ENCODE measurements at regions not wholly inside any gene's neighbourhood (a gene's known extent, or its start where the extent isn't known, plus 50 kb on each side); places are given as distances from the start of the nearest gene placed in this dataset.
A peak's percentile ranks its signal among the peaks of the same experiment; 100 is the strongest.

DNA sequence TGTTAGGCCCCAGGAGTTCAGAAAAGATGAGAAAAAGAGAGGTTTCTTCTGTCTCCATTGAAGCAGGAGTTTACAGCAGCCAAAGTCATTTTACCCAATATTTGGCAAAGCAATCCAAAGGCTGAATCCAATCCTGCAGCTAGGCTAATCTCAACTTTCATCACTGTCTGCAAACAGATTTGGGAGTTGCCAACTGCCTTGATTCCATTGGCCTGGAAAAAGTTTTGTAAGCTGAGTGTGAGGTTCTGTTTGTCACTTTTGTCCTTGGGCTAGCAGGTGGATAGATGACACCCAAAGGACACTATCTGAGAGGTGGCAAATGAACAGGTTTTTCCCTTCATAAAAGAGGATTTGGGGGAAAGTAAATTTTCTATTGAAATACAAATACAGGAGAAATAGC, 56.6 kb upstream of the SETBP1 start:
- H3K9me3 ChIP-seq (ENCODE audit: control insufficient read depth, low read length): peaks cover 2% of the 10 kb centered on the region
- no peak overlapping the region for H2BK12ac ChIP-seq (ENCODE audit: low read length in 2 of 2)
- peaks cover 2% of the 10 kb centered on the region for H3K4me1 ChIP-seq (ENCODE audit: control insufficient read depth, insufficient read depth, low read depth, low read length)
- H3K36me3 ChIP-seq (ENCODE audit: control insufficient read depth in 1 of 2, insufficient read depth in 2 of 2, low read depth in 1 of 2, low read length in 2 of 2): no peaks in the 10 kb centered on the region
- no peak overlapping the region for H4K8ac ChIP-seq (ENCODE audit: low read length)
- no peak overlapping the region for H2BK120ac ChIP-seq (ENCODE audit: low read depth, low read length)
- no peak overlapping the region for H3K18ac ChIP-seq (ENCODE audit: low read depth in 1 of 2, low read length in 2 of 2)
- no peak overlapping the region for H2BK5ac ChIP-seq (ENCODE audit: low read depth, low read length, poor library complexity, severe bottlenecking)
- no peak overlapping the region for H3K4ac ChIP-seq (ENCODE audit: low read depth in 1 of 2, low read length in 2 of 2)
- no peak overlapping the region for H3K14ac ChIP-seq (ENCODE audit: low read length in 2 of 2)
- H3K23ac ChIP-seq (ENCODE audit: low read length in 2 of 2): peak overlapping the region in 1 of 2 experiments; percentile 31
- no peak for DNase-seq
- no peak overlapping the region for H2AFZ ChIP-seq (ENCODE audit: low read depth, low read length)
- no peak overlapping the region for H2AK5ac ChIP-seq (ENCODE audit: low read length, severe bottlenecking)
- no peak overlapping the region for H2BK15ac ChIP-seq (ENCODE audit: low read depth, poor library complexity, severe bottlenecking)
- no peak overlapping the region for H3K27ac ChIP-seq (ENCODE audit: low read length, poor library complexity, severe bottlenecking)
- no peak overlapping the region for H3K9ac ChIP-seq (ENCODE audit: low read length)
- H3K79me1 ChIP-seq (replicated peaks; ENCODE audit: low read length, poor library complexity, severe bottlenecking): no peaks in the 10 kb centered on the region
- H4K91ac ChIP-seq (ENCODE audit: low read length): no peak overlapping the region
- no peaks in the 10 kb centered on the region for H3K27me3 ChIP-seq (ENCODE audit: control insufficient read depth in 1 of 2, insufficient read depth in 1 of 2, low read length in 2 of 2)
- no peak overlapping the region for H3K4me3 ChIP-seq (ENCODE audit: insufficient read depth in 1 of 2, low read depth in 1 of 2, low read length in 2 of 2)
- no peak overlapping the region for H3K4me2 ChIP-seq (ENCODE audit: low read length, poor library complexity, severe bottlenecking)

DNA sequence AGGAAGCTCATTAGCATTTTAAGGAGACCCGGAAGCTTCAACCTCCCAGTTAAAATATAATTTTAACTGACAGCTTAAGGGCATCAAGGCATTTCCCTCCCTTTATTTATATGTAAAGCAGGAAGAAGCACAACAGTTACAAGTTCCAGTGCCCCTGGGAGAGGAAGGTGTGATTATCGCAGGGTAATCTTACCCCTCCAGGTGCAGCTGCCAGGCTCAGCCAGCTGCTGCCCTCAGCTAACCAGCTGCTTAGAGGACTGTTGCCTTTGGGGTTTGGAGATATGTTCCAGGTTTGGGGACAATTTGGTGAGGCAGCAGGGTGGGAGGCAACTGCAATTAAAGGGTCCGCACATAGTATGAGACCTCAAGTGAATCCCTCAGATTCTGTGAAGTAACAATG, 55.3 kb upstream of the SETBP1 start:
- no peaks in the 10 kb centered on the region for H3K36me3 ChIP-seq (ENCODE audit: control insufficient read depth in 1 of 2, insufficient read depth in 2 of 2, low read depth in 1 of 2, low read length in 2 of 2)
- no peak overlapping the region for H2BK5ac ChIP-seq (ENCODE audit: low read depth, low read length, poor library complexity, severe bottlenecking)
- H3K79me1 ChIP-seq (replicated peaks; ENCODE audit: low read length, poor library complexity, severe bottlenecking): no peaks in the 10 kb centered on the region
- no peaks in the 10 kb centered on the region for H3K27me3 ChIP-seq (ENCODE audit: control insufficient read depth in 1 of 2, insufficient read depth in 1 of 2, low read length in 2 of 2)
- no peak overlapping the region for H2AFZ ChIP-seq (ENCODE audit: low read depth, low read length)
- no peak overlapping the region for H3K14ac ChIP-seq (ENCODE audit: low read length in 2 of 2)
- no peak overlapping the region for H2AK5ac ChIP-seq (ENCODE audit: low read length, severe bottlenecking)
- H2BK120ac ChIP-seq (ENCODE audit: low read depth, low read length): no peak overlapping the region
- DNase-seq: no peak
- H3K4me2 ChIP-seq (ENCODE audit: low read length, poor library complexity, severe bottlenecking): no peak overlapping the region
- no peak overlapping the region for H4K91ac ChIP-seq (ENCODE audit: low read length)
- no peaks in the 10 kb centered on the region for H3K9me3 ChIP-seq (ENCODE audit: control insufficient read depth, low read length)
- no peak overlapping the region for H3K4ac ChIP-seq (ENCODE audit: low read depth in 1 of 2, low read length in 2 of 2)
- H3K27ac ChIP-seq (ENCODE audit: low read length, poor library complexity, severe bottlenecking): no peak overlapping the region
- no peak overlapping the region for H3K18ac ChIP-seq (ENCODE audit: low read depth in 1 of 2, low read length in 2 of 2)
- 96% methylated on average over 3 of the region's 3 CpGs for WGBS
- no peak overlapping the region for H3K23ac ChIP-seq (ENCODE audit: low read length in 2 of 2)
- no peak overlapping the region for H4K8ac ChIP-seq (ENCODE audit: low read length)
- no peak overlapping the region for H3K4me3 ChIP-seq (ENCODE audit: insufficient read depth in 1 of 2, low read depth in 1 of 2, low read length in 2 of 2)
- peaks cover 2% of the 10 kb centered on the region for H3K4me1 ChIP-seq (ENCODE audit: control insufficient read depth, insufficient read depth, low read depth, low read length)
- H3K9ac ChIP-seq (ENCODE audit: low read length): no peak overlapping the region
- no peak overlapping the region for H2BK12ac ChIP-seq (ENCODE audit: low read length in 2 of 2)
- no peak overlapping the region for H2BK15ac ChIP-seq (ENCODE audit: low read depth, poor library complexity, severe bottlenecking)

DNA sequence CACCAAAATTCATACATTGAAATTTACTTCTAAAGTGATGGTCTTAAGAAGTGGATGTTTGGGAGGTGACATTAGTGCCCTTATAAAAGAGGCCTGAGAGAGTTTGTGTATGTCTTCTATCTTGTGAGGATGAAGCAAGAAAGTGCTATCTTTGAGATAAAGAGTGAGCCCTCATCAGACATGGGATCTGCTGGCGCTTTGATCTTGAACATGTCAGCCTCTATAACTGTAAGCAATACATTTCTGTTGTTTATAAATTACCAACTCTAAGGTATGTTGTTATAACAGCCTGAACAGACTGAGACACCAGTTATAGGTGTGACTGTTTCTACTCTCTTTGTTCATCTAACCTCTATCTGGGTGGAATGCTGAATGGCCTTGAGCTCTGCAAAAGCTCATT, 54.5 kb upstream of the SETBP1 start:
- no peaks in the 10 kb centered on the region for H3K79me1 ChIP-seq (replicated peaks; ENCODE audit: low read length, poor library complexity, severe bottlenecking)
- H3K14ac ChIP-seq (ENCODE audit: low read length in 2 of 2): no peak overlapping the region
- H2AFZ ChIP-seq (ENCODE audit: low read depth, low read length): no peak overlapping the region
- no peak overlapping the region for H2BK120ac ChIP-seq (ENCODE audit: low read depth, low read length)
- DNase-seq: no peak
- H4K91ac ChIP-seq (ENCODE audit: low read length): no peak overlapping the region
- H3K4ac ChIP-seq (ENCODE audit: low read depth in 1 of 2, low read length in 2 of 2): no peak overlapping the region
- H3K4me1 ChIP-seq (ENCODE audit: control insufficient read depth, insufficient read depth, low read depth, low read length): peaks cover 2% of the 10 kb centered on the region
- H3K18ac ChIP-seq (ENCODE audit: low read depth in 1 of 2, low read length in 2 of 2): no peak overlapping the region
- no CpG with 5 or more reads among the region's 1 CpG for WGBS
- no peak overlapping the region for H3K27ac ChIP-seq (ENCODE audit: low read length, poor library complexity, severe bottlenecking)
- no peak overlapping the region for H3K9ac ChIP-seq (ENCODE audit: low read length)
- no peak overlapping the region for H3K23ac ChIP-seq (ENCODE audit: low read length in 2 of 2)
- no peak overlapping the region for H4K8ac ChIP-seq (ENCODE audit: low read length)
- no peak overlapping the region for H3K4me3 ChIP-seq (ENCODE audit: insufficient read depth in 1 of 2, low read depth in 1 of 2, low read length in 2 of 2)
- no peak overlapping the region for H2AK5ac ChIP-seq (ENCODE audit: low read length, severe bottlenecking)
- no peaks in the 10 kb centered on the region for H3K27me3 ChIP-seq (ENCODE audit: control insufficient read depth in 1 of 2, insufficient read depth in 1 of 2, low read length in 2 of 2)
- H2BK5ac ChIP-seq (ENCODE audit: low read depth, low read length, poor library complexity, severe bottlenecking): no peak overlapping the region
- no peaks in the 10 kb centered on the region for H3K9me3 ChIP-seq (ENCODE audit: control insufficient read depth, low read length)
- H2BK12ac ChIP-seq (ENCODE audit: low read length in 2 of 2): no peak overlapping the region
- no peak overlapping the region for H2BK15ac ChIP-seq (ENCODE audit: low read depth, poor library complexity, severe bottlenecking)
- no peak overlapping the region for H3K4me2 ChIP-seq (ENCODE audit: low read length, poor library complexity, severe bottlenecking)
- no peaks in the 10 kb centered on the region for H3K36me3 ChIP-seq (ENCODE audit: control insufficient read depth in 1 of 2, insufficient read depth in 2 of 2, low read depth in 1 of 2, low read length in 2 of 2)

DNA sequence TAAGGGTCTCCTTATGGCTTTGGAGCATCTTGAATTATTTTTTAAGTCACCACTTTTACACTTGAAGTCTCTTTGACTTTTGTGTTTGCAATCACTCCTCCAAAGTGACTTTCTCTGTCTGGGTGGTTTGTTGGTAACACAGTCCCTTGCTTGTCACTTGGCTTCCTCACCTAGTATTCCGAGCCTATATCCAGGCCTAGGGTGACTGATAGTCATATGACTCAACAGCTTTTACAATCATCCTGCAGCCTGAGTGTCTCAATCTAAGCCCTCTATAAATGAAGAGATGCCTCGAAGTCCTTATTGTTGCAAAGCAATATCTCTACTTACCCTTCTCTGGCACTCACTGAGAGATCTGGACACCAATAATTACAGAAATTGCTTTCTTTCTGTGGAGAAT, 53.9 kb upstream of the SETBP1 start:
- DNase-seq: peak; percentile 35
- Histone ChIP-seq H3K27me3 (ENCODE audit: control insufficient read depth in 1 of 2, insufficient read depth in 1 of 2, low read length in 2 of 2) (no peaks in the 10 kb centered on the region), H2BK12ac (ENCODE audit: low read length in 2 of 2) (no peak overlapping the region), H2BK120ac (ENCODE audit: low read depth, low read length) (no peak overlapping the region), H3K4me1 (ENCODE audit: control insufficient read depth, insufficient read depth, low read depth, low read length) (peaks cover 2% of the 10 kb centered on the region), H2BK5ac (ENCODE audit: low read depth, low read length, poor library complexity, severe bottlenecking) (no peak overlapping the region), H3K36me3 (ENCODE audit: control insufficient read depth in 1 of 2, insufficient read depth in 2 of 2, low read depth in 1 of 2, low read length in 2 of 2) (no peaks in the 10 kb centered on the region), H3K4me2 (ENCODE audit: low read length, poor library complexity, severe bottlenecking) (no peak overlapping the region), H3K14ac (ENCODE audit: low read length in 2 of 2) (no peak overlapping the region), H3K79me1 (replicated peaks; ENCODE audit: low read length, poor library complexity, severe bottlenecking) (no peaks in the 10 kb centered on the region), H4K91ac (ENCODE audit: low read length) (no peak overlapping the region), H3K9ac (ENCODE audit: low read length) (peak overlapping the region; percentile 4), H2BK15ac (ENCODE audit: low read depth, poor library complexity, severe bottlenecking) (no peak overlapping the region), H2AK5ac (ENCODE audit: low read length, severe bottlenecking) (no peak overlapping the region), H3K18ac (ENCODE audit: low read depth in 1 of 2, low read length in 2 of 2) (no peak overlapping the region), H4K8ac (ENCODE audit: low read length) (no peak overlapping the region), H3K23ac (ENCODE audit: low read length in 2 of 2) (no peak overlapping the region), H3K4me3 (ENCODE audit: insufficient read depth in 1 of 2, low read depth in 1 of 2, low read length in 2 of 2) (no peak overlapping the region), H2AFZ (ENCODE audit: low read depth, low read length) (no peak overlapping the region), H3K27ac (ENCODE audit: low read length, poor library complexity, severe bottlenecking) (no peak overlapping the region), H3K9me3 (ENCODE audit: control insufficient read depth, low read length) (no peaks in the 10 kb centered on the region), H3K4ac (ENCODE audit: low read depth in 1 of 2, low read length in 2 of 2) (no peak overlapping the region)
- WGBS: 68% methylated on average over 2 of the region's 2 CpGs
